Panc1 (cell line): ENCODE measurements at regions not wholly inside any gene's neighbourhood (a gene's known extent, or its start where the extent isn't known, plus 50 kb on each side); places are given as distances from the start of the nearest gene placed in this dataset.
A peak's percentile ranks its signal among the peaks of the same experiment; 100 is the strongest.

ENCODE experiments used
- ATAC-seq: fragments of 200-7000 bp; cut with Tn5 transposase; 2 replicates; pipeline ENCODE4 v1.9.1; 2020; ENCODE audit warnings: mild to moderate bottlenecking, moderate library complexity
- BruUV-seq: library from RNA; stranded (reverse); fragments of 400-500 nt; replicated peaks from 2 replicates; lab custom pipeline; 2021; lab: Mats Ljungman, UMichigan
- CTCF ChIA-PET: fragments of 300-600 bp; sonication (Branson Sonifier 250); formaldehyde crosslinking; loops from one replicate; lab custom pipeline; 2022; ENCODE audit warnings: antibody characterized with exemption; lab: Charles Lee
- POLR2A ChIA-PET: fragments of 300-600 bp; sonication (Branson Sonifier 250); formaldehyde crosslinking; loops from one replicate; lab custom pipeline; 2022; ENCODE audit warnings: antibody characterized with exemption; lab: Charles Lee
- DNase-seq: peaks from one replicate; pipeline ENCODE4 v3.0.0-alpha.2; 2010; ENCODE audit warnings: low read depth, low spot score
- H3K27ac ChIP-seq: 2 replicates; pipeline ENCODE4 v1.5.1; 2011; ENCODE audit warnings: mild to moderate bottlenecking, low read length, inconsistent platforms
- H3K27me3 ChIP-seq: fragments of 200-500 bp; sonication (Bioruptor generic); 2 replicates; pipeline ENCODE4 v1.6.0; 2014; ENCODE audit warnings: low read length, inconsistent platforms; ENCODE audit not compliant: control insufficient read depth, insufficient read depth
- H3K36me3 ChIP-seq: fragments of 200-500 bp; sonication (Bioruptor generic); 2 replicates; pipeline ENCODE4 v1.5.1; 2014; ENCODE audit warnings: inconsistent platforms, mild to moderate bottlenecking, low read length, moderate library complexity; ENCODE audit not compliant: control insufficient read depth, insufficient read depth
- H3K4me1 ChIP-seq: 2 replicates; pipeline ENCODE4 v1.5.1; 2011; ENCODE audit warnings: inconsistent platforms, mild to moderate bottlenecking, low read length, moderate library complexity; ENCODE audit not compliant: control insufficient read depth, insufficient read depth
- H3K4me3 ChIP-seq, 2 experiments: 2 replicates each; pipeline ENCODE4 v1.5.1; 2011 to 2012; ENCODE audit warnings: low read depth in 2 of 2, low read length in 2 of 2, mild to moderate bottlenecking in 2 of 2, inconsistent platforms in 1 of 2, moderate library complexity in 1 of 2
- H3K9me3 ChIP-seq: fragments of 200-500 bp; sonication (Bioruptor generic); 2 replicates; pipeline ENCODE4 v1.5.1; 2014; ENCODE audit warnings: low read depth, mild to moderate bottlenecking, inconsistent platforms, low read length, moderate library complexity; ENCODE audit not compliant: control insufficient read depth, insufficient read depth
- POLR2AphosphoS5 ChIP-seq: IDR thresholded peaks from 2 replicates; pipeline ENCODE4 v1.6.1; 2012; ENCODE audit warnings: mild to moderate bottlenecking, low read depth, low read length, moderate library complexity
- SIN3A ChIP-seq: IDR thresholded peaks from 2 replicates; pipeline ENCODE4 v1.6.1; 2012; ENCODE audit warnings: low read depth, mild to moderate bottlenecking, low read length, moderate library complexity, borderline replicate concordance; ENCODE audit not compliant: insufficient read depth
- TCF7L2 ChIP-seq: IDR thresholded peaks from 2 replicates; pipeline ENCODE4 v1.6.1; 2011; ENCODE audit warnings: mild to moderate bottlenecking, low read depth, low read length, inconsistent platforms
- in situ Hi-C: cut with HindIII; loops from 2 replicates; pipeline ENCODE4 v1.10.0; 2016; ENCODE audit warnings: low sequenced_read_pairs, low pct_unique_long_range_greater_than_20kb
- intact Hi-C: fragments of 100-400 bp; cut with micrococcal nuclease; formaldehyde crosslinking; loops from one replicate; pipeline ENCODE4 v1.10.0; 2022; ENCODE audit not compliant: unreplicated experiment
- TF ChIP-seq, protein P1 (sequence below): fragments of 450-650 bp; IDR thresholded peaks from 2 replicates; pipeline ENCODE4 v1.5.1; 2017; ENCODE audit warnings: mild to moderate bottlenecking
- TF ChIP-seq, protein P2 (sequence below), 2 experiments: IDR thresholded peaks; 2 replicates each; pipeline ENCODE4 v1.6.1; 2011 to 2012; ENCODE audit warnings: low read depth in 2 of 2, control low read depth in 1 of 2, low read length in 1 of 2, mild to moderate bottlenecking in 1 of 2, moderate library complexity in 1 of 2; ENCODE audit not compliant: insufficient read depth in 1 of 2

DNA sequence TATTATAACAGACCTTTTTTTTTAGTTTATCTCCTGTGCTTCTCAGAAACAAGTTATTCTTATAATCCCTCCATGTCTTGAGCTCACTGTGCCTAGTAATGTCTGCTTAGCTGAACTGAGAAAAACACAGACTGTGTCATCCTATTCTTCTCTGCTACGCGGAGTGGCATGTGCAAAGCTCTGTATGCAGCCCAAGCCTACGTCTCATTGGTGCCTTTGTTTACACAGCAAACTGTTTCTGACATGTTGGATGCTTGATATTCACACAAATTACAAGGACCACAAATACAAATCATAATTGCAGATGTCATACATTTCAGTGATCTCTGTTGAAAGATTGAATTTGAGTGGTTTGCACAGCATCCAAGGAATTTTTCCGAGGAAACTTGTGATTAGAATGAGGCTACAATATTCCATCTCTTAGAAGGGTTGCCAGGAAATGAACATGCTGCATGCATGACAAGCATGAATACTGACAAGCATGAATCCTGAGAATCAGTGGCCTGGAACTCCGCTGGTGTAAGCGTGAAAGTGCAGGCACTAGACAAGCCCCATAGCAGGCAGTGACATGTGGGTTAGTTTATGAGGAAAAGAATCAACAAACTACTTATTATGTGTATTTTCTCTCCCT, 128.4 kb upstream of the SGK1 start:
- no peak overlapping the region for H3K27ac ChIP-seq
- H3K4me1 ChIP-seq: no peaks in the 10 kb centered on the region
- TF ChIP-seq, protein P1, sequence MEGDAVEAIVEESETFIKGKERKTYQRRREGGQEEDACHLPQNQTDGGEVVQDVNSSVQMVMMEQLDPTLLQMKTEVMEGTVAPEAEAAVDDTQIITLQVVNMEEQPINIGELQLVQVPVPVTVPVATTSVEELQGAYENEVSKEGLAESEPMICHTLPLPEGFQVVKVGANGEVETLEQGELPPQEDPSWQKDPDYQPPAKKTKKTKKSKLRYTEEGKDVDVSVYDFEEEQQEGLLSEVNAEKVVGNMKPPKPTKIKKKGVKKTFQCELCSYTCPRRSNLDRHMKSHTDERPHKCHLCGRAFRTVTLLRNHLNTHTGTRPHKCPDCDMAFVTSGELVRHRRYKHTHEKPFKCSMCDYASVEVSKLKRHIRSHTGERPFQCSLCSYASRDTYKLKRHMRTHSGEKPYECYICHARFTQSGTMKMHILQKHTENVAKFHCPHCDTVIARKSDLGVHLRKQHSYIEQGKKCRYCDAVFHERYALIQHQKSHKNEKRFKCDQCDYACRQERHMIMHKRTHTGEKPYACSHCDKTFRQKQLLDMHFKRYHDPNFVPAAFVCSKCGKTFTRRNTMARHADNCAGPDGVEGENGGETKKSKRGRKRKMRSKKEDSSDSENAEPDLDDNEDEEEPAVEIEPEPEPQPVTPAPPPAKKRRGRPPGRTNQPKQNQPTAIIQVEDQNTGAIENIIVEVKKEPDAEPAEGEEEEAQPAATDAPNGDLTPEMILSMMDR: peak; percentile 6; the same call in 1 of the 2 replicates
- TF ChIP-seq TCF7L2: no peak
- ChIA-PET POLR2A (no interaction called here), CTCF (no interaction called here)
- no peaks in the 10 kb centered on the region for H3K27me3 ChIP-seq
- DNase-seq: no peak
- no TSS peak for BruUV-seq
- intact Hi-C loops: no loop called here
- in situ Hi-C loops: no loop called here
- no peaks in the 10 kb centered on the region for H3K9me3 ChIP-seq
- H3K4me3 ChIP-seq: no peak overlapping the region
- no peaks in the 10 kb centered on the region for H3K36me3 ChIP-seq
- no peak for ATAC-seq

DNA sequence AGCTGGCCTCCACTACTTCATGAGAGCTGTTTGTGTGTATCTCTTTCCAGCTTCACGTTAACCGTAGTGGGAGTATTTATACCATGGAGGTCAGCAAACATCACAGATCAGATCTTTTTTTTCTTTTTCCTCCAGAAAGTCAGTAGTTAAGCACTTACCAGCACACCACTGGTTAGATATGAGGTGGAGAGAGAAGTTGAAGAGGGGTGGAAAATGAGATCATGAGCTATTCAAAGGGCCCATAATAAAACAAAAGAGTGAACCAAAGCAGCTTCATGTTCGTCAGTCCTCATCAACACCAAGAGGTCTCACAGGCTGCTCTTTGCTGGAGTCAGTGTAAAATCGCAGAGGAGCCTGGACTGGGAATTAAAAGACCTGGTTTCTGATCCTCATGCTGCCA, 125.1 kb upstream of the SGK1 start:
- H3K4me1 ChIP-seq: no peaks in the 10 kb centered on the region
- BruUV-seq: no TSS peak
- no peak for TF ChIP-seq POLR2AphosphoS5
- TF ChIP-seq, protein P1: no peak
- no peak for TF ChIP-seq SIN3A
- TF ChIP-seq, protein P2, sequence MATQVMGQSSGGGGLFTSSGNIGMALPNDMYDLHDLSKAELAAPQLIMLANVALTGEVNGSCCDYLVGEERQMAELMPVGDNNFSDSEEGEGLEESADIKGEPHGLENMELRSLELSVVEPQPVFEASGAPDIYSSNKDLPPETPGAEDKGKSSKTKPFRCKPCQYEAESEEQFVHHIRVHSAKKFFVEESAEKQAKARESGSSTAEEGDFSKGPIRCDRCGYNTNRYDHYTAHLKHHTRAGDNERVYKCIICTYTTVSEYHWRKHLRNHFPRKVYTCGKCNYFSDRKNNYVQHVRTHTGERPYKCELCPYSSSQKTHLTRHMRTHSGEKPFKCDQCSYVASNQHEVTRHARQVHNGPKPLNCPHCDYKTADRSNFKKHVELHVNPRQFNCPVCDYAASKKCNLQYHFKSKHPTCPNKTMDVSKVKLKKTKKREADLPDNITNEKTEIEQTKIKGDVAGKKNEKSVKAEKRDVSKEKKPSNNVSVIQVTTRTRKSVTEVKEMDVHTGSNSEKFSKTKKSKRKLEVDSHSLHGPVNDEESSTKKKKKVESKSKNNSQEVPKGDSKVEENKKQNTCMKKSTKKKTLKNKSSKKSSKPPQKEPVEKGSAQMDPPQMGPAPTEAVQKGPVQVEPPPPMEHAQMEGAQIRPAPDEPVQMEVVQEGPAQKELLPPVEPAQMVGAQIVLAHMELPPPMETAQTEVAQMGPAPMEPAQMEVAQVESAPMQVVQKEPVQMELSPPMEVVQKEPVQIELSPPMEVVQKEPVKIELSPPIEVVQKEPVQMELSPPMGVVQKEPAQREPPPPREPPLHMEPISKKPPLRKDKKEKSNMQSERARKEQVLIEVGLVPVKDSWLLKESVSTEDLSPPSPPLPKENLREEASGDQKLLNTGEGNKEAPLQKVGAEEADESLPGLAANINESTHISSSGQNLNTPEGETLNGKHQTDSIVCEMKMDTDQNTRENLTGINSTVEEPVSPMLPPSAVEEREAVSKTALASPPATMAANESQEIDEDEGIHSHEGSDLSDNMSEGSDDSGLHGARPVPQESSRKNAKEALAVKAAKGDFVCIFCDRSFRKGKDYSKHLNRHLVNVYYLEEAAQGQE (IDR thresholded peaks at IDR 0.05; ENCODE audit: insufficient read depth in 1 of 2, low read depth in 2 of 2, low read length in 1 of 2): no peak
- no peak for TF ChIP-seq TCF7L2
- H3K27me3 ChIP-seq: no peaks in the 10 kb centered on the region; the same call in 1 of the 2 replicates
- no peaks in the 10 kb centered on the region for H3K36me3 ChIP-seq
- no peak overlapping the region for H3K27ac ChIP-seq
- POLR2A ChIA-PET: no interaction called here
- in situ Hi-C loops (no loop called here), intact Hi-C loops (no loop called here)
- no peaks in the 10 kb centered on the region for H3K9me3 ChIP-seq
- ATAC-seq: no peak
- H3K4me3 ChIP-seq: no peak overlapping the region
- CTCF ChIA-PET: no interaction called here
- DNase-seq: no peak
